Brain microvascular endothelial cell (primary cell): ENCODE measurements at regions not wholly inside any gene's neighbourhood (a gene's known extent, or its start where the extent isn't known, plus 50 kb on each side); places are given as distances from the start of the nearest gene placed in this dataset.

Source experiments
- DNase-seq: peaks from one replicate; pipeline ENCODE4 v3.0.0-alpha.2; 2020
- H3K27ac ChIP-seq: fragments of 250-450 bp; sonication (Bioruptor Pico); 2 replicates; pipeline ENCODE4 v1.5.1; 2020; ENCODE audit warnings: mild to moderate bottlenecking, moderate library complexity
- H3K27me3 ChIP-seq: fragments of 250-450 bp; sonication (Bioruptor Pico); replicated peaks from 2 replicates; pipeline ENCODE4 v1.5.1; 2020; ENCODE audit warnings: mild to moderate bottlenecking
- H3K36me3 ChIP-seq: fragments of 250-450 bp; sonication (Bioruptor Pico); replicated peaks from 2 replicates; pipeline ENCODE4 v1.5.1; 2020; ENCODE audit warnings: mild to moderate bottlenecking
- H3K4me3 ChIP-seq: 2 replicates; pipeline ENCODE4 v1.5.1; 2011; ENCODE audit warnings: low read depth, mild to moderate bottlenecking, control low read depth, low read length, moderate library complexity
- in situ Hi-C: cut with HindIII; loops from 2 replicates; pipeline ENCODE4 v1.10.0; 2017; ENCODE audit warnings: low sequenced_read_pairs, low pct_ligation_motif_present
- TF ChIP-seq, protein P1 (sequence below): IDR thresholded peaks from 2 replicates; pipeline ENCODE4 v1.5.1; 2011; ENCODE audit warnings: low read depth, mild to moderate bottlenecking, moderate library complexity, low read length, control low read depth, inconsistent platforms; ENCODE audit errors: missing control alignments

DNA sequence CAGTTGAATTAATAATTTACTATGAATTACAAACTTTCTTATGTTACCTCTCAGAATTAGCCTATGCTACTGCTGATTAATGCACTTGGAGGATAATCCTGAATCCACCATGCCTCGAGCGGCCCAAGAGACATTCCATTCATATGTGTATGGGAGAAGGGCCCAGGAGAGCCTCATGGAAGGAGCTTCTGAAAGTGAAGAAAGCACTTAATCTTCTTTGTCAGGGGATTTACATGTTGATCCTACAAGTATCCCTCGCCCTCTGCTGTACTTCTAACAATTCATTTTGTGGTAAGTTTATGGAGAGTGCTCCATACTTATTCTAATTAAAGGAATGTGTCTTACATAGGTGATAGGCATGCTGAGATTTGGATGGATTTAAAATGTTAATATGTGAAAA lies 1189.1 kb upstream of the NXPH2 start:
- DNase-seq, result no peak
- in situ Hi-C loops, result no loop called here
- H3K27me3 ChIP-seq, result no peaks in the 10 kb centered on the region

DNA sequence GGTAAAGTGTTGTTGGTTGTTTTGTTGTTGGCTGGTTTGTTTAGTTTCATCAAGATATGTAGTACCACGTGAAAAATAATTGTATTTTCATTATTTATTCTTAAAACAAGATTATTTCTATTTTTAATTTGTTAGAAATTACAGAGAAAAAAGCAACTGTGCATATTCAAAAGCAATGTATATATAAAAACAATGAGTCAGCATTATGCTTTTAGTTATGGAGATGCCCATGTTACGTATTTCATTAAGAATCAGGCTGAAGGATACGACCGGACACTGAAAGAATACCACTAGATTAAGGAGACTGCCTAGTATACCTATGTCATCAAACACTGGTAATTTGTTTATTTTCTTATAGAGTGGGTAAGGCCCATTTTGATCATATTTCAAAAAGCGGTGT lies 1188.4 kb upstream of the NXPH2 start:
- in situ Hi-C loops, result no loop called here

More for the DNA sequence above, 1189.1 kb upstream of the NXPH2 start:
- Histone ChIP-seq H3K4me3 (no peak overlapping the region), H3K36me3 (no peaks in the 10 kb centered on the region), H3K27ac (no peak overlapping the region)
- TF ChIP-seq, protein P1, sequence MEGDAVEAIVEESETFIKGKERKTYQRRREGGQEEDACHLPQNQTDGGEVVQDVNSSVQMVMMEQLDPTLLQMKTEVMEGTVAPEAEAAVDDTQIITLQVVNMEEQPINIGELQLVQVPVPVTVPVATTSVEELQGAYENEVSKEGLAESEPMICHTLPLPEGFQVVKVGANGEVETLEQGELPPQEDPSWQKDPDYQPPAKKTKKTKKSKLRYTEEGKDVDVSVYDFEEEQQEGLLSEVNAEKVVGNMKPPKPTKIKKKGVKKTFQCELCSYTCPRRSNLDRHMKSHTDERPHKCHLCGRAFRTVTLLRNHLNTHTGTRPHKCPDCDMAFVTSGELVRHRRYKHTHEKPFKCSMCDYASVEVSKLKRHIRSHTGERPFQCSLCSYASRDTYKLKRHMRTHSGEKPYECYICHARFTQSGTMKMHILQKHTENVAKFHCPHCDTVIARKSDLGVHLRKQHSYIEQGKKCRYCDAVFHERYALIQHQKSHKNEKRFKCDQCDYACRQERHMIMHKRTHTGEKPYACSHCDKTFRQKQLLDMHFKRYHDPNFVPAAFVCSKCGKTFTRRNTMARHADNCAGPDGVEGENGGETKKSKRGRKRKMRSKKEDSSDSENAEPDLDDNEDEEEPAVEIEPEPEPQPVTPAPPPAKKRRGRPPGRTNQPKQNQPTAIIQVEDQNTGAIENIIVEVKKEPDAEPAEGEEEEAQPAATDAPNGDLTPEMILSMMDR, result no peak

DNA sequence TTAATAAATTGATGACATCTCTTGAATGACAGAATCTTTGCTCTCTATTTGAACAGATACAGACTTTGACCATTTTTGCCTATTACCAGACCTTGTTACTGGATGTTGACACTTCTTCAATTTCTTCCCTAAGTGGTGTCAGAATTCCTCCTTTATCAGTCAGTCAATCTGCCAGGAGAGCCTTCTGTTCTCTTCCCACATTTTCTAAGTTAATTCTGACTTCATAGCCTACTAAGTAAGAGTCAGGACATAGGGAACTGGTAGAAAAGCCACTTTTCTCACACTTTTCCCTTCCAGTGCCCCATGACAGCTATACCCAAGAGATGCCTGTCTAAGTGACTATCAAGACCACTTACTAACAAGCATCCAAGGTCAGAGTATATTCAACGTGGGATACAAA lies 1187.5 kb upstream of the NXPH2 start:
- in situ Hi-C loops, result no loop called here
- DNase-seq, result no peak
- Histone ChIP-seq H3K4me3 (no peak overlapping the region), H3K27me3 (no peaks in the 10 kb centered on the region), H3K36me3 (no peaks in the 10 kb centered on the region), H3K27ac (no peak overlapping the region)
- TF ChIP-seq, protein P1, result no peak

More for the DNA sequence above, 1188.4 kb upstream of the NXPH2 start:
- H3K36me3 ChIP-seq, result no peaks in the 10 kb centered on the region
- DNase-seq, result no peak
- no peak overlapping the region for H3K27ac ChIP-seq
- H3K4me3 ChIP-seq, result no peak overlapping the region
- no peaks in the 10 kb centered on the region for H3K27me3 ChIP-seq
- TF ChIP-seq, protein P1, result no peak

DNA sequence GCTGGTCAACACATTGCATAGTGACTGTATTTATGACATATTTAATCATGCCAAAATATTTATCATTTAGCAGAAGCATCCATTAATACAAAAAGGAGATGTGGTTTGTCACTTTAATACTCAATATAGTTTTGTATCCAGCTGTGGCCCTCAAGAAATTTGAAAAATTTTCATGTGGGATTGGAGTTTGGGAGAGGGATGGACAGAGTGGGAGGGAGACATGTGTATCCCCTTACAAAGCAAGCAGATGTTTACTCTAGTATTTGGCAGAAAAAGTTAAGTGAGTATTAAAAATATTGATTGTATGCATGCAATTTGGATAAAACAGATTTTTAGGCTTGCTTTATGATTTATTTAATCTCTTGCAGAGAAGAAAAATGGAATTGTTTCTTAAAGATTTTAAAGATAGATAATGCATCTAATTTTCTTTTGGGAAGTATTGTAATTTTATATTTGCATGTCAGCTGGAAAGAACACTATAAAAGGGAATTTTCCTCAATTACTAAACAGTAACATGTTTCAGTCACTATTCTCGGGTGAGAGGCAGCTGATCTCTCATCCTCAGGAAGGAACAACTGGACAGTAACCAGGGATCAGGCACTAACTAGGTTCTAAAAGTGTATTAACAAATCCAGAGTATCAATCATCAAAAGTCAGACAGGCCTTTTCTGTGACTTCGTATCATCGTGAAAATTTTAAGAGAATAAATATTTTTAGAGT lies 1184.7 kb upstream of the NXPH2 start:
- no peak for DNase-seq
- no peak overlapping the region for H3K4me3 ChIP-seq
- no peak overlapping the region for H3K27ac ChIP-seq
- no peaks in the 10 kb centered on the region for H3K27me3 ChIP-seq
- TF ChIP-seq, protein P1, result no peak
- no peaks in the 10 kb centered on the region for H3K36me3 ChIP-seq
- in situ Hi-C loops, result no loop called here

DNA sequence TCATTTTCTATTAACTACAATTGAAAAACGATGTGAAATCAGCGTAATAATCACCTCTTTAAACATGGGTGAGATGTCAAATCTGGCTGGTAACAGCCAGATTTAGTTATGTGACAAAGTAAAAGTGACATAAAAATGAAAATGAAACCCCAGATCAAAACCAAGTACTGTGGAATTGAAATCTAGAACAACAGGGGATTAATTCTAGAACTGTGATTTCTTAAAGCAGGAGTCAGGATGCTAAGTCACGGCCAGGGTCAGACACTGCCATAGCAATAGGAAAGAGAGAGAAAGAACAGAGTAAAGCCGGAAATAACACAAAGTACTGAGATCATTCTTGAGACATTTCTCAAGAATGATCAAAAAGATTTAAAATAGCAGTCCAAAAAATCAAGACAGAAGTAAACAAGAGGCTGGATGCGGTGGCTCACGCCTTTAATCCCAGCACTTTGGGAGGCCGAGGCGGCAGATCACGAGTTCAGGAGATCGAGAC lies 1183.7 kb upstream of the NXPH2 start:
- DNase-seq, result no peak
- H3K27me3 ChIP-seq, result no peaks in the 10 kb centered on the region

More for the DNA sequence above, 1183.7 kb upstream of the NXPH2 start:
- no peak overlapping the region for H3K27ac ChIP-seq
- in situ Hi-C loops, result no loop called here
- TF ChIP-seq, protein P1, result no peak
- no peaks in the 10 kb centered on the region for H3K36me3 ChIP-seq
- H3K4me3 ChIP-seq, result no peak overlapping the region
